ENCODE measurements at regions not wholly inside any gene's neighbourhood (a gene's known extent, or its start where the extent isn't known, plus 50 kb on each side); places are given as distances from the start of the nearest gene placed in this dataset.

GRCh38 chr2:5799348-5799747 lies 107.2 kb downstream of the SOX11 start:
- Mint-ChIP-seq H3K4me3 (no peak overlapping the region), H3K27ac (no peak overlapping the region), H3K4me1 (no peaks in the 10 kb centered on the region), H3K27me3 (no peaks in the 10 kb centered on the region), H3K9me3 (ENCODE audit: low read depth) (peaks cover 9% of the 10 kb centered on the region), H3K36me3 (no peaks in the 10 kb centered on the region)
- DNase-seq = no peak
- CTCF ChIA-PET = no interaction called here
- ATAC-seq = no peak

DNA sequence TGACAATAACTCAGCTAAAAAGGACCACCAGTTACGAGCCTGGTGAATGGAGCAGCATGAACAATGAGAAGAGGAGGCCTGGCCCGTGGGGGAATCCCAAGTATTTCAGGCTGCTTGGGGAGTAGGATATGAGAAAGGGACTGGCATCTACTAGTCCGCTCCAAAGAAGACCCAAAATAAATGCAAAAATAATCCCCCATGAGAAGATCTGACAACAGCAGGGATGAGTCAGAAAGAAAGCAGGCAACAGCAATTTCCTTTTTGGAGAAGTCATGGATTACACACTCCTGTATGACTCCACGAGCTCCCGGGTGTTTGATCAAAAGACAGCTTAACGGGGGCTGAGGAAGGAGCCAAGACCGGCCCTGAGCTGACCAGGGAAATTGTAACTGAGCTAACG lies 111.4 kb downstream of the SOX11 start:
- no peak for DNase-seq
- ATAC-seq = no peak
- Mint-ChIP-seq H3K4me3 (no peak overlapping the region), H3K36me3 (no peaks in the 10 kb centered on the region), H3K27me3 (no peaks in the 10 kb centered on the region), H3K9me3 (ENCODE audit: low read depth) (peaks cover 8% of the 10 kb centered on the region), H3K4me1 (no peaks in the 10 kb centered on the region), H3K27ac (no peak overlapping the region)
- CTCF ChIA-PET = no interaction called here

DNA sequence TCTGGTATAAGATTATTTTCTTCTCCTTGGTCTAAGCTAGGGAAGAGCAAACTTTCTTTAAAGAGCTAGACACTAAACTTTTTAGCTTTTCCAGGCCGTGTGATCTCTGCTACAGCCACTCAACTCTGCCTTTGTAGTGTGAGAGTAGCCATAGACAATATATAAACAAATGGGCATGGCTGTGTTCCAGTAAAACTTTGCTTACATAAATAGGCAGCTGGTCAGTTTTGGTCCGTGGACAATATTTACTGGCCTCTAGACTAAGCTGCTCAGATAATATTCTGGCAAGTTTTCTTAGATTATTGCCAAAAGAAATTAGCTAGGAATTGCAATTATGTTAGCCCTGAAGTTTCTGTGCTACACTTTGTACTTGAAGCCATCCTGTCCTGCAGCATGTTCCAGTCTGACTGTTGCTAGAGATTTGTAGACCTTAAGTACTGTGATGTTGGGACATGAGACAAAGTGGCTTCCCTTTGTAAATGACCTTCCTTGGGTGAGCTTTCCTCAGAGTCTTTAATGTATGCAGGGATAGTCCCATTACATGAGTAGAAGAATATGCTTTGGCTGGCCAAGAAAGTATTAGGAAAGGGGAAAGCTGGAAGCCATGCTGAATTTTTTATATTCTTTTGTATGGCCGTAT lies 126.9 kb downstream of the SOX11 start:
- ATAC-seq (no peak), DNase-seq (no peak)
- CTCF ChIA-PET = no interaction called here
- Mint-ChIP-seq H3K27me3 (no peaks in the 10 kb centered on the region), H3K4me1 (no peaks in the 10 kb centered on the region), H3K9me3 (ENCODE audit: low read depth) (no peaks in the 10 kb centered on the region), H3K36me3 (no peaks in the 10 kb centered on the region), H3K4me3 (no peak overlapping the region), H3K27ac (no peak overlapping the region)

DNA sequence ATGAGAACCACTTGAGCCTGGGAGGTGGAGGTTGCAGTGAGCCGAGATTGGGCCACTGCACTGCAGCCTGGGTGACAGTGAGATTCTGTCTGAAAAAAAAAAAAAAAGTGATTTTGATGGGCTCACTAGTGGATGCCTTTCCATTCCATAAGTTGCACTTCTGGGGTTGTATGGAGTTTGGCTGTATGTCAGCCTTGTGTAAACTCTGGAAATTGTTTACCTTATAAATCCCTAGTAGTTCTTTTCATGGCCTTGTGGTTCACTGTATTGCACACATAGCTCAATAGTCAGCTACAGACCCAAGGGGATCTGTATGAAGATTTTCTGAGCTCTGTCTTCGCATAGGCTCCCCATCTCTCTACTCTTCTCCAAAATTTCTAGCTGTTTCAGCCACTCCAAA lies 131.9 kb downstream of the SOX11 start:
- H3K36me3 Mint-ChIP-seq = no peaks in the 10 kb centered on the region
- H3K9me3 Mint-ChIP-seq (ENCODE audit: low read depth) = no peaks in the 10 kb centered on the region
- no peak for ATAC-seq
- no peaks in the 10 kb centered on the region for H3K27me3 Mint-ChIP-seq
- no peaks in the 10 kb centered on the region for H3K4me1 Mint-ChIP-seq
- no peak overlapping the region for H3K4me3 Mint-ChIP-seq
- H3K27ac Mint-ChIP-seq = no peak overlapping the region
- DNase-seq = no peak
- CTCF ChIA-PET = interaction anchor here (0.6 kb wide), 1 partner anchor 608 kb away, joined by 3 read pairs; no protein-coding TSS in a partner anchor

GRCh38 chr2:5825686-5826085 lies 133.5 kb downstream of the SOX11 start:
- H3K4me1 Mint-ChIP-seq = no peaks in the 10 kb centered on the region
- H3K9me3 Mint-ChIP-seq (ENCODE audit: low read depth) = no peaks in the 10 kb centered on the region
- no peak overlapping the region for H3K27ac Mint-ChIP-seq
- CTCF ChIA-PET = no interaction called here
- DNase-seq = no peak
- no peaks in the 10 kb centered on the region for H3K36me3 Mint-ChIP-seq
- no peak for ATAC-seq
- H3K27me3 Mint-ChIP-seq = no peaks in the 10 kb centered on the region
- no peak overlapping the region for H3K4me3 Mint-ChIP-seq

DNA sequence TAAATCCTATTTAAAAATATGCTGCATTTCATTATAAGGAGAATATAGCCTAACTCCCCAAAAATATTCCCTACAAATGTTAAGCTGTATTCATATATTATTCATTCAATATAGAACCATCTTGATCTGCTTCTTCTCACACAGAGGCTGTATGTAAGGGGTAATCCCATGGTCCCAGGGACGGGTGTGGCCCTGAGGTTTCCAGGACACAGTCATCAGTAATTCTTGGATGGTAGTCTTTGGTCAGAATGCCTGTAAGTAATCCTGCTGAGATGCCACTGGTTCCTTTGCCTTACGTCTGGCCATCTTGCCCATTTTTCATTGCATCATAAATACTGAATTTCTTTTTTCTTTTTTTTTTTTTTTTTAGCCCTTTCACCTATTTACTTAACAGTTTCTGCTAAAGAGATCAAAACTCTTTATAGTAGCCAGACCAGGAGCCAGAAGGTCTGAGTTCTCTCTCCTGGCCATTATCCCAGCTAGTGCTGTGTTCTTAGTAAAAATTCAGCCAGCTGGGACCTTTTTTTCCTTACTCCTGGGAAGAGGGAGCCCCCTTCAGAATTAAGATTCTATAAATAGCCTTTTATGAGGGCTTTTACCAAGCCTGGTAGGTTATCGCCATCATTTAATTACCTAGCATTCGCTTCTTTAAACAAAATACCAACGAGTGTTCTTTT lies 134.9 kb downstream of the SOX11 start:
- ATAC-seq = no peak
- no peaks in the 10 kb centered on the region for H3K4me1 Mint-ChIP-seq
- no peaks in the 10 kb centered on the region for H3K36me3 Mint-ChIP-seq
- DNase-seq = no peak
- CTCF ChIA-PET = no interaction called here
- H3K27me3 Mint-ChIP-seq = no peaks in the 10 kb centered on the region
- no peak overlapping the region for H3K4me3 Mint-ChIP-seq
- no peak overlapping the region for H3K27ac Mint-ChIP-seq
- H3K9me3 Mint-ChIP-seq (ENCODE audit: low read depth) = no peaks in the 10 kb centered on the region

DNA sequence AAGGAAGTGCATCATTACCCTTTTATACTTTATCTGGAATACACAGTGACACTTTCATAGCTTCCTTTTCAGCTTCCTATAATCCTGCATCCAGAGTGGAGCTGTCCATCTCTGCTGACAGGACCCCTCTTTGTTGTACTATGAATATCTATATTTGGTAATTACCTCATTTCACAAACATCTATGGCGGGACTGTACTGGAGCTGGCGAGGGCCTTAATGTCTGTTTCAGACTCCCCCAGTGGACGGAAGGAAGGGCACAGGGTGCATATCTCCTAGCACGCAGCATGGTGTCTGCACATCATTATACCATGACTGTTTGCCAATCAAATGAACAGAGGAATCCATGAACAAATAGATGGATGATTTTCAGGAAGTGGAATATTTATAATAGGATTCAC lies 142.3 kb downstream of the SOX11 start:
- H3K36me3 Mint-ChIP-seq = no peaks in the 10 kb centered on the region
- no peak for ATAC-seq
- no peak for DNase-seq
- CTCF ChIA-PET = no interaction called here
- H3K27ac Mint-ChIP-seq = no peak overlapping the region
- no peaks in the 10 kb centered on the region for H3K4me1 Mint-ChIP-seq
- H3K9me3 Mint-ChIP-seq (ENCODE audit: low read depth) = peaks cover 4% of the 10 kb centered on the region
- no peak overlapping the region for H3K4me3 Mint-ChIP-seq
- H3K27me3 Mint-ChIP-seq = no peaks in the 10 kb centered on the region

- Mint-ChIP-seq H3K27me3 (no peaks in the 10 kb centered on the region), H3K36me3 (no peaks in the 10 kb centered on the region), H3K9me3 (ENCODE audit: low read depth) (peaks cover 3% of the 10 kb centered on the region), H3K4me3 (no peak overlapping the region), H3K27ac (no peak overlapping the region), H3K4me1 (no peaks in the 10 kb centered on the region)
- DNase-seq (no peak), ATAC-seq (no peak)
- CTCF ChIA-PET = no interaction called here
Measured at GRCh38 chr2:5839550-5839949, 147.4 kb downstream of the SOX11 start.

GRCh38 chr2:5841126-5841525 lies 148.9 kb downstream of the SOX11 start:
- ATAC-seq (no peak), DNase-seq (no peak)
- H3K27ac Mint-ChIP-seq = no peak overlapping the region
- no peaks in the 10 kb centered on the region for H3K4me1 Mint-ChIP-seq
- peaks cover 5% of the 10 kb centered on the region for H3K9me3 Mint-ChIP-seq (ENCODE audit: low read depth)
- no peaks in the 10 kb centered on the region for H3K27me3 Mint-ChIP-seq
- CTCF ChIA-PET = no interaction called here
- H3K4me3 Mint-ChIP-seq = no peak overlapping the region
- no peaks in the 10 kb centered on the region for H3K36me3 Mint-ChIP-seq

DNA sequence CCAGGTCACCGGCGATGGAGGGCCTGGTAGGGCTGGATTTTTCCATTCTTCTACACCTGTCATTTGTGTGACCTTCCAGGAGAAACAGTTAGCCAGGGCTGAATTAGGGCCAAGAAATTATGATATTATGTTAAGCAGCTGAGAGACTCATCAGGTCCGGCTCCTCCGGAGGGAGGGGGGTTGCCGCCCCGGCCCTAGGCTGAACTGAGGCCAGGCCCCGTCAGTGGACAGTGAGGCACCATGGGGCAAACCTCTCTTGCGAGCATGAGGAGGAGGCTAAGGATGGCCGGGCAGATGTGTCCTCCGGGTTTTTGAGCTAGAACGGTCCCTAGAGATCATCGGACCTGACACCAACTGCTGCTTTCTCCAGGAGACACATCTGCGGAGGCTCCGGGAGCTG lies 150.1 kb downstream of the SOX11 start:
- no peaks in the 10 kb centered on the region for H3K4me1 Mint-ChIP-seq
- H3K9me3 Mint-ChIP-seq (ENCODE audit: low read depth) = peaks cover 6% of the 10 kb centered on the region
- DNase-seq (no peak), ATAC-seq (no peak)
- CTCF ChIA-PET = no interaction called here
- H3K36me3 Mint-ChIP-seq = no peaks in the 10 kb centered on the region
- no peak overlapping the region for H3K27ac Mint-ChIP-seq
- no peak overlapping the region for H3K4me3 Mint-ChIP-seq
- no peaks in the 10 kb centered on the region for H3K27me3 Mint-ChIP-seq

DNA sequence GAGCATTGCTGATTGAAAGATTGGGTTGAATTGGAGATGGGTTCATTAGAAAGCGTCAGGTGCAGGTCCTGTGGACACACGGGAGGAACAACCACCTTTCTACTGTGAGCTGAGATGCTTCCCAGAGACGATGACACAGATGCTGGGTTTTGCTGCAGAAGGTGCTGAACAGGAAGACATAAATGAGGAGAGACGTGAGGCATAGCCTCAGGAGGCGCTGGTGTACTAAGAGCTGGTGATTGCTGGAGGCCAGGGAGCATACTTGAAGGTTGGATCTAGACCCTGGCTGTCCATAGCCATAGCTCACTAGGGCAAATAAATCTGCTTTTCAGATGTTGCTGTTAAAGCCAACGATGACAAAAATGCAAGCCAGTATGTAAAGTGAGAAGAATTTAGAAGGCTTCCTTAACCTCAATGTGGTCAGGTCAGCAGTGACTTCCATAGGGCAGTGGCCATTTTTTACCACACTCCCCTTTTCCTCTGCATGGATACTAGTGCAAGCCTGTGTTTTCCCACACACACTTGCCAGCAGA lies 153.7 kb downstream of the SOX11 start:
- ATAC-seq (no peak), DNase-seq (no peak)
- Mint-ChIP-seq H3K4me1 (no peaks in the 10 kb centered on the region), H3K4me3 (no peak overlapping the region), H3K36me3 (no peaks in the 10 kb centered on the region), H3K27ac (no peak overlapping the region), H3K9me3 (ENCODE audit: low read depth) (peaks cover 6% of the 10 kb centered on the region), H3K27me3 (no peaks in the 10 kb centered on the region)
- CTCF ChIA-PET = no interaction called here

DNA sequence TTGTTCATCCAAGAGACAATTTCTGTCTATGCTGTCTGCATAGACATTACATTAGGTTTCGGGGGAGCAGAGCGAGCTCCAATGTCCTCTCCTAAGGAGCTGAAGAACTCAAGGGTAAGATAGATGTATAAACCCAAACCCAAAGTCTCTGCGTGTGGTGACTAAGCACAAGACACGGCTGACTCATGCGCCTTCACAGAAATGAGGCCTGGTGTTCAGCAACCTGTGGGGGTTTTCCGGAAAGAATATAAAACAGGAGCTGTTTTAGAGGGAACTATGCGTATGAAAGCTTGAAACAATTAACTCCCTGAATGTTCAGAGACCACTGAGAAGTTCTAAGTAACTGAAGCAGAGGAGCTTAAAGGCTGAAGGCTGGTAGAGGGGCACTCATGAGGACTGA lies 154.7 kb downstream of the SOX11 start:
- CTCF ChIA-PET = no interaction called here
- DNase-seq (no peak), ATAC-seq (no peak)
- H3K4me3 Mint-ChIP-seq = no peak overlapping the region
- H3K27me3 Mint-ChIP-seq = no peaks in the 10 kb centered on the region
- H3K4me1 Mint-ChIP-seq = no peaks in the 10 kb centered on the region
- H3K36me3 Mint-ChIP-seq = no peaks in the 10 kb centered on the region
- H3K9me3 Mint-ChIP-seq (ENCODE audit: low read depth) = peaks cover 6% of the 10 kb centered on the region
- no peak overlapping the region for H3K27ac Mint-ChIP-seq

- CTCF ChIA-PET = no interaction called here
- no peaks in the 10 kb centered on the region for H3K27me3 Mint-ChIP-seq
- no peak for ATAC-seq
- no peaks in the 10 kb centered on the region for H3K36me3 Mint-ChIP-seq
- H3K4me1 Mint-ChIP-seq = no peaks in the 10 kb centered on the region
- DNase-seq = no peak
- no peak overlapping the region for H3K27ac Mint-ChIP-seq
- no peak overlapping the region for H3K4me3 Mint-ChIP-seq
- peaks cover 6% of the 10 kb centered on the region for H3K9me3 Mint-ChIP-seq (ENCODE audit: low read depth)
Measured at GRCh38 chr2:5849562-5849961, 157.4 kb downstream of the SOX11 start.

GRCh38 chr2:5851410-5851809 lies 159.2 kb downstream of the SOX11 start:
- Mint-ChIP-seq H3K4me1 (no peaks in the 10 kb centered on the region), H3K36me3 (no peaks in the 10 kb centered on the region), H3K4me3 (no peak overlapping the region), H3K9me3 (ENCODE audit: low read depth) (peaks cover 1% of the 10 kb centered on the region), H3K27me3 (no peaks in the 10 kb centered on the region), H3K27ac (no peak overlapping the region)
- CTCF ChIA-PET = no interaction called here
- no peak for ATAC-seq
- DNase-seq = no peak

Data from activated CD8-positive, alpha-beta memory T cell treated with anti-CD3 and anti-CD28 coated beads, Interleukin-2, amount 10 ng/mL, durations not matched to agents 7 days and 5 days (primary cell).